NCI-H748 treated with DMSO at 0.1 percent for 48 hours (cell line): ENCODE measurements at regions not wholly inside any gene's neighbourhood (a gene's known extent, or its start where the extent isn't known, plus 50 kb on each side); places are given as distances from the start of the nearest gene placed in this dataset.
A peak's percentile ranks its signal among the peaks of the same experiment; 100 is the strongest.
"Not testable (repeated sequence)": the region's sequence is repeated elsewhere in the genome, so short reads cannot be mapped to it uniquely, and the experiment has no call there.

Experiments
- DNase-seq: peaks from one replicate; lab custom pipeline; 2025; lab: John Stamatoyannopoulos, UW

- DNase-seq, result no peak
Measured at GRCh38 chr6:84353459-84354423, 126.3 kb upstream of the CEP162 start.

GRCh38 chr6:84350397-84350796 is 123.0 kb upstream of the CEP162 start:
- no peak for DNase-seq

GRCh38 chr6:84349542-84349941 is 122.1 kb upstream of the CEP162 start:
- no peak for DNase-seq

GRCh38 chr6:84348801-84349200 is 121.4 kb upstream of the CEP162 start:
- DNase-seq, result no peak

GRCh38 chr6:84346372-84346771 is 118.9 kb upstream of the CEP162 start:
- no peak for DNase-seq

GRCh38 chr6:84344005-84344404 is 116.6 kb upstream of the CEP162 start:
- no peak for DNase-seq

GRCh38 chr6:84340422-84340821 is 113.0 kb upstream of the CEP162 start:
- DNase-seq, result no peak

- no peak for DNase-seq
Measured at GRCh38 chr6:84333842-84334241, 106.4 kb upstream of the CEP162 start.

- no peak for DNase-seq
Measured at GRCh38 chr6:84332139-84333034, 104.9 kb upstream of the CEP162 start.

GRCh38 chr6:84330325-84330724 is 102.9 kb upstream of the CEP162 start:
- no peak for DNase-seq

- no peak for DNase-seq
Measured at GRCh38 chr6:84329516-84329915, 102.1 kb upstream of the CEP162 start.

- no peak for DNase-seq
Measured at GRCh38 chr6:84329077-84329476, 101.6 kb upstream of the CEP162 start.

- no peak for DNase-seq
Measured at GRCh38 chr6:84317463-84317862, 90.0 kb upstream of the CEP162 start.

- DNase-seq, result no peak
Measured at GRCh38 chr6:84314377-84314898, 87.0 kb upstream of the CEP162 start.

GRCh38 chr6:84309336-84309735 is 81.9 kb upstream of the CEP162 start:
- no peak for DNase-seq

GRCh38 chr6:84304881-84305280 is 77.4 kb upstream of the CEP162 start:
- DNase-seq, result no peak

- DNase-seq, result not testable (repeated sequence)
Measured at GRCh38 chr6:84291033-84291432, 63.6 kb upstream of the CEP162 start.

- peak; percentile 7 for DNase-seq
Measured at GRCh38 chr6:84284428-84285049, 57.1 kb upstream of the CEP162 start.

GRCh38 chr6:84282550-84282949 is 55.1 kb upstream of the CEP162 start:
- no peak for DNase-seq

GRCh38 chr6:84280639-84281038 is 53.2 kb upstream of the CEP162 start:
- DNase-seq, result no peak

GRCh38 chr6:84280030-84280429 is 52.6 kb upstream of the CEP162 start:
- DNase-seq, result no peak
